ENCODE measurements at regions not wholly inside any gene's neighbourhood (a gene's known extent, or its start where the extent isn't known, plus 50 kb on each side); places are given as distances from the start of the nearest gene placed in this dataset.

GRCh38 chr3:117887901-117888300, 1146.7 kb downstream of the IGSF11 start:
- intact Hi-C loops (cut with micrococcal nuclease; ENCODE audit: unreplicated experiment) = no loop called here
- ChIA-PET POLR2A (no interaction called here), CTCF (no interaction called here)
- Mint-ChIP-seq H3K27me3 (ENCODE audit: insufficient read depth, unreplicated experiment) (no peaks in the 10 kb centered on the region), H3K4me3 (ENCODE audit: unreplicated experiment) (no peak overlapping the region), H3K36me3 (ENCODE audit: insufficient read depth, unreplicated experiment) (no peaks in the 10 kb centered on the region), H3K4me1 (ENCODE audit: low read depth, unreplicated experiment) (no peaks in the 10 kb centered on the region), H3K9me3 (ENCODE audit: unreplicated experiment) (no peaks in the 10 kb centered on the region), H3K27ac (ENCODE audit: unreplicated experiment) (no peak overlapping the region)
- no peak for DNase-seq
- Histone ChIP-seq H3K27me3 (replicated peaks; ENCODE audit: control insufficient read depth, insufficient read depth, low read length) (no peaks in the 10 kb centered on the region), H3K36me3 (ENCODE audit: control insufficient read depth, insufficient read depth, low read length) (no peaks in the 10 kb centered on the region), H3K9me3 (no peaks in the 10 kb centered on the region), H3K4me1 (no peaks in the 10 kb centered on the region), H3K4me3 (ENCODE audit: low read depth, low read length) (no peak overlapping the region)
- BruUV-seq (replicated peaks) = no TSS peak
- no peak for TF ChIP-seq CTCF (IDR thresholded peaks at IDR 0.05; ENCODE audit: insufficient read depth in 1 of 2, low read depth in 1 of 2, low read length in 1 of 2, severe bottlenecking in 1 of 2, unreplicated experiment in 1 of 2)

DNA sequence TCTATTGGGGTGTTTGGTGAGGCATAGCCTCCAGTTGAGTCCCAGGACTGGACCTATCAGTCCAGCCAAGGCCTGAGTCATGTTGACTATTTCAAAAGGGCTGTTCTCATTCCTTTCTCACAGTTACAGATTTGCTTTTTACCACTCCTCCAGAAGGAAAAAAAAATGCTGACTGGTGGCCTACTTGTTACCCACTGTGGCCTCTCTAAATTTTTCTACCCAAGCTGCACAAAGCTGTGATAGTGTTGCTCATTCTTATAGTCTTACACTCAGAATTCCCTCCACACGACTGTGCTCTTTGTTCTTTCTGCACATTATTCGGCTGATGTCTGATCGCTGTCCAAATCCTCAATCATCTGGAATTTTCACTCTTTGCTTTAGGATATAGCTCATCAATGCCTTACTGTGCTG, 1142.2 kb downstream of the IGSF11 start:
- no peak for TF ChIP-seq CTCF (IDR thresholded peaks at IDR 0.05; ENCODE audit: insufficient read depth in 1 of 2, low read depth in 1 of 2, low read length in 1 of 2, severe bottlenecking in 1 of 2, unreplicated experiment in 1 of 2)
- ChIA-PET POLR2A (no interaction called here), CTCF (no interaction called here)
- H3K9me3 ChIP-seq = no peaks in the 10 kb centered on the region; the same call in 1 of the 2 replicates
- BruUV-seq (replicated peaks) = no TSS peak
- H3K27me3 Mint-ChIP-seq (ENCODE audit: insufficient read depth, unreplicated experiment) = no peaks in the 10 kb centered on the region
- no peaks in the 10 kb centered on the region for H3K36me3 ChIP-seq (ENCODE audit: control insufficient read depth, insufficient read depth, low read length)
- no peaks in the 10 kb centered on the region for H3K27me3 ChIP-seq (replicated peaks; ENCODE audit: control insufficient read depth, insufficient read depth, low read length)
- no peak overlapping the region for H3K4me3 ChIP-seq (ENCODE audit: low read depth, low read length)
- H3K4me1 ChIP-seq = no peaks in the 10 kb centered on the region
- no peaks in the 10 kb centered on the region for H3K36me3 Mint-ChIP-seq (ENCODE audit: insufficient read depth, unreplicated experiment)
- H3K27ac Mint-ChIP-seq (ENCODE audit: unreplicated experiment) = no peak overlapping the region
- intact Hi-C loops (cut with micrococcal nuclease; ENCODE audit: unreplicated experiment) = no loop called here
- DNase-seq = no peak
- H3K4me1 Mint-ChIP-seq (ENCODE audit: low read depth, unreplicated experiment) = no peaks in the 10 kb centered on the region
- H3K9me3 Mint-ChIP-seq (ENCODE audit: unreplicated experiment) = no peaks in the 10 kb centered on the region
- no peak overlapping the region for H3K4me3 Mint-ChIP-seq (ENCODE audit: unreplicated experiment)

DNA sequence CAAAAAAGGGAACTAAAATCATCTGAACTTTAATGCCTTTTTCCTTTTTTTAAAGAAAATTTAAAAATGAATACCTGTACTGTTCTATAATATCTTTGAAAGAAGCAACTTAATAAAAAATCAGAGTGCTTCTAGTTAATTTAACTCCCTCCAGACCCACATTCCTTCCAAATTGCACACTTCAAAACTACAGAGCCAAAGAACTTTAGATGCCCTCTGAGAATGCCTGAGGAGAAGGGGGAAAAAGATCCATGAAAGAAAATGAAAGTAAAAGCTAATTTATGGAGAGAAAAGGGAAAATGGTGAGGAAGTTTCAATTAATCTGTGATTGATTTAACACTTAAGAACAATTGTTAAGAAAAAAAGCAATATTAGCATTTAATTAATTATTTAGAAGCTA, 1141.6 kb downstream of the IGSF11 start:
- no peaks in the 10 kb centered on the region for H3K4me1 Mint-ChIP-seq (ENCODE audit: low read depth, unreplicated experiment)
- H3K27me3 Mint-ChIP-seq (ENCODE audit: insufficient read depth, unreplicated experiment) = no peaks in the 10 kb centered on the region
- H3K4me3 Mint-ChIP-seq (ENCODE audit: unreplicated experiment) = no peak overlapping the region
- no peak for TF ChIP-seq CTCF (IDR thresholded peaks at IDR 0.05; ENCODE audit: insufficient read depth in 1 of 2, low read depth in 1 of 2, low read length in 1 of 2, severe bottlenecking in 1 of 2, unreplicated experiment in 1 of 2)
- H3K9me3 ChIP-seq = no peaks in the 10 kb centered on the region; the same call in 1 of the 2 replicates
- intact Hi-C loops (cut with micrococcal nuclease; ENCODE audit: unreplicated experiment) = no loop called here
- H3K27ac Mint-ChIP-seq (ENCODE audit: unreplicated experiment) = no peak overlapping the region
- ChIA-PET POLR2A (no interaction called here), CTCF (no interaction called here)
- no peaks in the 10 kb centered on the region for H3K36me3 Mint-ChIP-seq (ENCODE audit: insufficient read depth, unreplicated experiment)
- no peaks in the 10 kb centered on the region for H3K4me1 ChIP-seq
- no peak overlapping the region for H3K4me3 ChIP-seq (ENCODE audit: low read depth, low read length)
- DNase-seq = no peak
- BruUV-seq (replicated peaks) = no TSS peak
- H3K36me3 ChIP-seq (ENCODE audit: control insufficient read depth, insufficient read depth, low read length) = no peaks in the 10 kb centered on the region
- H3K27me3 ChIP-seq (replicated peaks; ENCODE audit: control insufficient read depth, insufficient read depth, low read length) = no peaks in the 10 kb centered on the region
- no peaks in the 10 kb centered on the region for H3K9me3 Mint-ChIP-seq (ENCODE audit: unreplicated experiment)
